GM21447 (cell line): ENCODE measurements at regions not wholly inside any gene's neighbourhood (a gene's known extent, or its start where the extent isn't known, plus 50 kb on each side); places are given as distances from the start of the nearest gene placed in this dataset.
"Not testable (repeated sequence)": the region's sequence is repeated elsewhere in the genome, so short reads cannot be mapped to it uniquely, and the experiment has no call there.

Source experiments
- ATAC-seq: cut with Tn5 transposase; IDR thresholded peaks from one replicate; pipeline ENCODE4 v1.9.1; 2021; ENCODE audit not compliant: unreplicated experiment

DNA sequence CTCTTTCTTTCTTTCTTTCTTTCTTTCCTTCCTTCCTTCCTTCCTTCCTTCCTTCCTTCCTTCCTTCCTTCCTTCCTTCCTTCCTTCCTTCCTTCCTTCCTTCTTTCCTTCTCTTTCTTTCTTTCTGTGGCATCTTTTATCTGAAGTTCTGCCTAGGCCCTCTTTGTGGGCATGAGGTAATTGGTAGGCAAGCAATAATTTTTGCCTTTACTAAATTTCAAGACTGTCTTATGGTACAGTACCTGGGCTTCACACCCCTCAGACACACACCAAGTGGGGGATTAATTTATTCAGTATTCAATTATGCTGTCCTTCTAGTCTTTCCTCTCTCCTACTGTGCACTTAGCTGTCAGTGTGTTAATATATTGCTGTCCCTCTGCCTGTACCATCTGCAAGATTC, 155.5 kb downstream of the OXSM start:
- no peak for ATAC-seq

DNA sequence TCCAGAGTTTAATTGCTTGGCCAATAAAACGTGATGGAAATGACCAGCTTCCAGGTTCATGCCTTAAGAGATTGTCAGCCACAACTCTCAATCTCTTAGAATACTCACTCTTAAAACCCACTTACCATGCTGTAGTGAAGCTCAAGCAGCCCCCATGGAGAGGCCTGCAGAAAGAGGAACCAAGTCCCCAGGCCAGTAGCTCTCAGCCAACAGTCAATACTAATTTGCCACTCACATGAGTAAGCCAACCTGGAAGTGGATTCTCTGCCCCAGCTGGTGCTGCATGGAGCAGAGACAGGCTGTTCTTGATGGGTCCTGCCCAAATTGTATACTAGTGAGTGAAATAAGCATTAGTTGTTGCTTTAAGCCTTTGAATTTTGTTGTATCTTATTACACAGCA, 155.9 kb downstream of the OXSM start:
- ATAC-seq: no peak

DNA sequence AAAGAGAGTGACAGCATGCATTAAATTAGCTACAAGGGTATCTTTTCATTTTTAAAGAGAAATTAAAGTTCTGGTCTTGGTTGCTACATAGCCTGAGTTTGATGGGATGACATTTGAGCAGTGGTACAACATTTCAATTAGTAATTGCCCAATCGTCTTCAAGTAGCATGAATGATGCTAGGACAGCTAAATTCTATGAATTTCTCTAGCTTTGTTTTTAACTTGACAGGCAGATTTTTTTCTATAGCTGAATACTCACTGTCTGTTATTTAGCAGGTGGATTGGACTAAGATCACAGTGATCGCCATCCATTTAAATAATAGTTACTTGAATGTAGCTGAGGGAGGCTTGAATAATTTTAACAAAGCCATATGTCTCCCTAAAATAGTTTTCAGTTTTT, 162.2 kb downstream of the OXSM start:
- ATAC-seq: no peak

DNA sequence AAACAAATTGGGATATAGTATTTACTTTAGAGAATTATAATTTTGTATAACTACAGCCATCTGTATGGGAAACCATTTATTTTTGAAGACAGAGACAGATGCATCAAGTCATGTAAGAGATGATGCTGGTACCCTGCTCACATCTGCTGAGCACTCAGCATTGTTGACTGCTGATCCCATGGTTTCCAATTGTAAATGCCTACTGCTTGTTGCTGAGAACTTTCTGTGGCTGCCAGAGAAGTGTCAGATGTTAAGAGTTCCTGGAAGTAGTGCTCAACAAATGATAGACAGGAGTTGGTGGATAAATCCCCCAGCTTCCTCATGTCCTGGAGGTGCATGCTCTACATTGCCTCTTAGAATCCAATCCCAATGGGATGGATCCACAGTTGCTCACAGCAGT, 167.1 kb downstream of the OXSM start:
- no peak for ATAC-seq

DNA sequence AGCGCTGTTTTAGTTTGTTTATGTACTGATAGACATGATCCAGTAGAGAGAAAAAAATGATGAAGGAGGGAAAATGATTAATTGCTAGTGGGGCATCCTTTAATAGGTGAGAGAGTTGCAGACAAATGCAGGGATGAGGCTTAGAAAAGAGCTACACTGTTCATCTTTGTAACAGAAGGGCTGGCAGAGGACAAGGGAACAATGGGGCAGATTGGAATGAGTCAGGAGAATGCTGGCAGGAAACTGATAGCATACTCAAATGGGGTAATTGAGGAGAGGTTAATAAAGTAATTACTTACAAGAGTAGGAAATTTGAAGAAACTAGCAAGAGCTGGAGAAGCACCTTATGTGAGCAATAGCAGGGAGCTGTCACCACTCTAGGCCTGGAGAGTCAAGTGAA, 170.9 kb downstream of the OXSM start:
- ATAC-seq: no peak

DNA sequence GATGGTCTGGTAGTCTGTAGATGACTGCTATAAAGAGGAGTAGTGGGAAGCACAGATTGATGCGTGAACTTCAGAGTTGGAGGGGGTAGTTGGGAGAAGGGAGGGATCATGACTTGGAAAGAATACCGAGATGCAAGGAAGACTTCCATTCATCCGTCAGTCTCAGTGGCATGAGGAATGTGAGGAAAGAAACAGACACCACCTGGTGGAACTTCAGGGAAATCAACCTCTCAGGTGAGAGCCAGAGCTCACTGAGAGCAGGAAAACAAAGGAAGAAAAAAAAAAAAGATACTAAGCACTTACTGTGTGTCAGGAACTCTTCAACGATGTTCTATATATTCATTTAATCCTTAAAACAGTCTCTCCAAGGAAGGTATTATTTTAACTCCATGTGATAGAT, 172.4 kb downstream of the OXSM start:
- ATAC-seq: no peak

DNA sequence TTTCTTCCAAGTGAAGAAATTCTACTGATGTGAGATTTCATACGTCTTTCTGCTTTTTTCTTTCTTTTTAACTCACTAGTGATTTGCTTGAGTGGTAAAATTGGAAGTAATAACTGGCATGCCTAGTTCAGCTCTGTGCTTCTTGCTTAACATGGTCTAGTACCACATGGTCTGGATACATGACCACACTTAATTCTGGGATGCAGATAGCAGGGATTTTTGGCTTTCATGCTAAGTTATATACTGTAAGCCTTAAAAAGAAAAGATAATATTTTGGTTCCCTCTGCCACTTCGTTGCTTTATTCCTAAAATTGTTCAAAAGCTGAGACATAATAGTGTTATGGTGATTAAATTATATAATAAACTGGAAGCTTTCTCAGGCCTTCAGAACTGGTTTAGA, 174.3 kb downstream of the OXSM start:
- no peak for ATAC-seq

DNA sequence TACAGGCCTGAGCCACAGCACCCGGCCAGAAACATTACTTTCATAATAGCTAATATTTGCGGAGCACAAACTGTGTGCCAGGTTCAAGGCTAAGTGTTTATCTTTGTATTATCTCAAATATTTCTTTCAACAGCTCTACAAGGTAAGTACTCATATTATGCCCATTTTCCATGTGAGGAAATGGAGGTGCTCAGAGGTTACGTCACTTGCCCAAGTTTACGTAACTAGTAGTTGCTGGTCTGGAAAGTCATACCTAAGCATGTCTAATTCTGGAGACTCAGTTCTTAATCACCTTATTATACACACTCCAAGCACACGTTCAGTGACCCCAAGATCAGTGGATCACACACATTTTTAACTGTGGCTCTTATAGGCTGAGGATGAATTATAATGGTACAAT, 177.5 kb downstream of the OXSM start:
- no peak for ATAC-seq

DNA sequence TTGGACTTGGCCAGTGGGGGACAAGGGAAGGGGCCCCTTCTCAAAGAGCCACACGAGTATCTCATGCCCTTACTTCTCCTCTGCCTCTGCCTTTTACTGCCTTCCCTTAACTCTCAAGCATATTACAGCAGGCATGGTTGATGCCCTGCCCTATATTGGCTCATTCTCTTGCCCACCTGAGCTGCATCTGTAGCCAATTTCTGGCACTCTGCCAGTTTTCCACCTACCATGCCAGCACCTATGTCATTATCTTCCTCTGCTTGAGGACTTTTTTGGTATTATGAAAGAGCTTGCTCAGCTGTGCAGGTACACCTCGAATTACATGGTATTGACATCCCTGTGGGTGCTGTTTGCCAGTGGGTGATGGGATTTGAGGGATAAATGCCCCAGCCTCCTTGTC, 181.8 kb downstream of the OXSM start:
- no peak for ATAC-seq

DNA sequence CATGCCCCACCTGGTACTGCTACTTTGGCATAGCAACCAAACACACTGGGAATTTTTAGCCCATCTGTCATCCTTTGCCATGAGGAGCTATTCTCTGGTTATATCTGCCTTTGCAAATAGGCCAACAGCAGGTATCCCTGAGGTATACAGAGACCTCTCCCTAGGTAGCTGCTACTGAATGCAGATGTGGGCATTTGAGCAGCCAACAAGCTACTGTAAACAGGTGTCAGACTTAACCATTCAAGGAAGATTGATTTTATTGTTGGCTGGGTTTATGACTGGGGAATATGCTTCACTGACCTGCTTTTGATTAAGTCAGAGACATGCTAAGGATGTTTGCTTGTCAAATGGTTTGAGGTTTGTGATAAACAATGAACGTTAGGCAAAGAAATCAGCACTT, 183.2 kb downstream of the OXSM start:
- no peak for ATAC-seq

DNA sequence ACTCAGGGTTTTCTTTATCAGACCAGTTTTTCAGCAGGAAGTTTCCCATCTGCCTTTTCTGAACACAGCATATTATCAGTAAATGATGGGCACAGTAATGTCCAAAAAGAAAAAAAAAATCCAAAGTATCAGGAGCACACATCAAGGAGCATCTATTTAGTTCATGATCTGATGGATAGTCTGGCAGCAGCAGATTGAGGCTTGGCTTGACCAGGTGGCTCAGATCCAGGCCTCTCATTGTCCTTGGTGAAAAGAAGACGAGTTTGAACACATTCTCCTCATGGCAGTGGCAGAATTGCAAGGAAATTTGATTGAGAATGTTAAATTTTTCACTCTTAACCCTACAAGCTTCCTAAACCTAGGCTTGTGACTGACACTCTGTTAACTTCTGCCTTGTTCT, 192.9 kb downstream of the OXSM start:
- ATAC-seq: no peak

DNA sequence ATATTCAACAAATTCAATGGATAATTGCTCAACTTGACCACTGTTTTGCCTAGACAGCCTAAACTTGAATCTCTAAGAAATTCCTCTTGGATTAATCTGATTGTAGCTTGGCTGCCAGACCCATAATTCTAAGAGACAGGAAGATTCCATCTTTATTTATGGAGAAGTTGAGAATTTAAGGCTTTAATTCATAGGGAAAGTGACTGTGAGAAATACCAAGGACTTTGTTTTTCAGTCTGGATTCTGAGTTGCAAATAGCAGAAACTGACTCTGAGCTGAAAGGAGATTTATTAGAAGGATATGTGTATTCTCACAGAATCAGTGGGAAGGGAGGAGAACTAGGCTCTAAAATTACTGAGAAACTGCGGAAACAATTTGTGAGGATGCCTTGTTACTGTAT, 195.7 kb downstream of the OXSM start:
- ATAC-seq: no peak

DNA sequence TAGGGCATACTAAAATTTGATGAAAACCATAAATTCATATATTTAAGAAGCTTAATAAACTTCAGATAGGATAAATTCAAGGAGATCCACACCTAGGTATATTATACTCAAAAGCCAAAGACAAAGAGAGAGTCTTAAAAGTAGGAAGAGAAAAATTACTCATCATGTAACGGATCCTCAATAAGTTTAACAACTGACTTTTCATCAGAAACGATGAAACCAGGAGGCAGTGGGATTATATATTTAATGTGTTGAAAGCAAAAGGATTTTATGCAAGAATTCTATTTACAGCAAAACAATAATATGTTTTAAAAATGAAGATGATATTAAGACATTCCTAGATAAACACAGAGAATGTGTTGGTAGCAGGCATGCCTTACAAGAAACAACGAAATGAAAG, 202.7 kb downstream of the OXSM start:
- ATAC-seq: no peak

DNA sequence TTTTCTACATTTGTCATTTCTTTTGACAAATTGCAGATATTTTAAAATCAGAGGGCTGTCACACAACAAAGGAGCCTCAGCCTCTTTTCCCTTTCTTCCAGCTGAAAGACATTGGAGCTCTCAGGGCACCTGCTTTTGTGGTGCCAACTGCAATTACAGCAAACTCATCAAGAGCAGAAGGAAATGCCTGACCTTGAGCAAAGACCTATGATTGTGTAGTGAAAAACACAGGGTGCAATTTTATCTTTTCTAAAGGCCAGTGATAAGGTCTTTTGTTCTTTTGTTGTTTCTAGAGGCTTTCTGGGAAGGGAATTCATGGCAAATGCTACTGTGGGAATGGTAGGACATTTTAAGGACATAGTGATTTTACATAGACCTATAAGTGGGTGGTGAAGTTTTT, 214.3 kb downstream of the OXSM start:
- no peak for ATAC-seq

DNA sequence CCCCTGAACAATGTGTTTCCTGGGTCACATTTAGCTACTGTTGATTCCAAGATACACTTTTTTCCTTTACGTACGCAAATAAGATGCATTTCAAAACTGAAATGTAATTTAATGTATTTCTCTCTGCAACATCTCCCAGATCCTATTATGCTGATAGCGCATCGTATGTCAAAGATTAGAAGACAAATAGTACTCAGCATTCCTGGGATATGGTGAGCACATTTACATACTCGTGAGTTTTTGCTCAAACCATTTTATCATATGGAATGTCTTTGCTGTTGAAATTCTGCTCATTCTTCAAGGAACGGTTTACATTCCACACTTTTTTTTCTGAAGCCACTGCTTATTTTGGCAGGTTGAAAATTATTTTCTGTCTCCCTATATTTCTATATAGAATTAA, 221.4 kb downstream of the OXSM start:
- no peak for ATAC-seq

DNA sequence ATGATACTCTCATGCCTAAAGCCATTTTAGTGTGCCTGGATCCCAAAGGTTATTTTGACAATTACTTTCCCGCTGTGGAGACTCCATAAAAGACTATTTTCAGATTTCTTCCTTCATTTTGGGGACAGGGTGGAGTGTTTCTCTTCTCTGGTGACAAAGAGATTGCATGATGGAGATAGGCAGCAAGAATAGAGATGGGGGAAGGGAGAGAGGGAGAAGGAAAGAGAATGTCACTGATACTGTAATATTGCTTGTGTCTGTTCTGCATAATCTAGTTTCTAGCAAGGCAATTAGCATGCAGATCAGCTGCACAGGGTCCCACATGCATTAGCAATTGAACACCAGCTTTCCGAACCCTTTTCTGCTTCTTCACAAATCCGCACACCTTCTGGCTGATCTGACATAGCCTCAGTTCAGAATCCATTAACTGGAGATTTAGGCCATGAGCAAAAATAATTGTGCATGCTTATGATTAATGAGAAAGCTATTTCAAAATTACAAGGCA, 222.4 kb downstream of the OXSM start:
- ATAC-seq: no peak

DNA sequence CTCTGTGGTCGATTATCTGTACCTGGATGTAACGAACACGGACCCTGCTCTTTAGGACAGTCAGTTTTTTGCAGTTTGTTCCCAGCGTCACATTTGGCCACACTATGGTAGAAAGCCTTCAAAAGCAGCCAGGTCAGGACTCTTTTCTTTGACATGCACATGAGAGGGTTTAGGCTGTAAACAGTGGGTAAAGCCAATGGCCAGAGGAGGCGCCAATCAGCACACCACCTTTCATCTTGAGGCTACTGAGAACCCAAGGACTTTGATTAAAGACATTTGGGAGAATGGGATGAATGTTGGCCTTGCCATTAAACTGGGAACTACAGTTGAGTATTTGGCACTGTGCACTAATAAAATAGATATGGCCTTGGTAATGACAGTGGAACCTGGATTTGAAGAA, 225.9 kb downstream of the OXSM start:
- no peak for ATAC-seq

DNA sequence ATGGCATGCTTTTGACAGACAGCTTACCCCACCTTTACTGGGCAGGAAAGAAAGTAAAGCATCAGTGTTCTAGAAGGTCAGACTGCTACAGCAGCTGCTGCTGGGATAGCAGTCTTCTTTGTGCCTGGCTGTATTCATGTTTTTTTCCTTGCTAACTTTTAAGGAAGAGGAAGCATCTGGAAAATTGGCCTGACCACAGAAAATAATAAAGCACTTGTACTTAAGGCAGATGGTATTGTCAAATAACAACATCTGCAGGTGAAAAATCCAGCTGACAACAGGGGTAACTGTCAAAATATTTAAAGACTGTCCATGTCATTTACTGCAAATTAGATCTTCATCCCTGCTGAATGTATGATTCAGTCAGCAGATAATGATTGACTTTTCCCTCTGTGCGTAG, 229.0 kb downstream of the OXSM start:
- no peak for ATAC-seq

DNA sequence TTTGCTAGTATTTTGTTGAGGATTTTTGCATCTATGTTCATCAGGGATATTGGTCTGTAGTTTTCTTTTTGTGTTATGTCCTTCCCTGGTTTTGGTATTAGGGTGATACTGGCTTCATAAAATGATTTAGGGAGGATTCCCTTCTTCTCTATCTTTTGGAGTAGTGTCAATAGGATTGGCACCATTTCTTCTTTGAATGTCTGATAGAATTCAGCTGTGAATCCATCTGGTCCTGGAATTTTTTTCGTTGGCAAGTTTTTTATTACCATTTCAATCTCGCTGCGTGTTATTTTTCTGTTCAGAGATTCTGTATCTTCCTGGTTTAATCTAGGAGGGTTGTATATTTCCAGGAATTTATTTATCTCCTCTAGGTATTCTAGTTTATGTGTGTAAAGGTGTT, 234.3 kb downstream of the OXSM start:
- ATAC-seq: not testable (repeated sequence)

DNA sequence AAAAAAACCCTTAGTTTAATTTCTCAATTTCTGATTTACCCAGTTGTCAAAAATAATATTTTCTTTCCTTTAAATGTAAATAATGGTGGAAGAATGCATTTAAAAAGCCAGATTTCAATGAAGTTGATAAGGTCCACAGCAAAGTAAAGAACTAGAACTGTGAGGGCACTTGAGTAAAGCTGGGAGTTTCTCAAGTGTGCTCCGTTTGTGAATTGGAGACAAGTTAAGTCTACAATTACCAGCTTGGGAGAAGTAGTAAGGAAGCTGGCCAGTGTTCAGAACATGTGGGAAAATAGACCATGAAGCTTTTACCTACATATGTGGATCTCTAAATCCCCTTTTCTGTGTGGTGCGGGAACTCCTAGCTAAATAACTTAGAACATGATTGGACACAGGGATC, 239.4 kb downstream of the OXSM start:
- no peak for ATAC-seq

DNA sequence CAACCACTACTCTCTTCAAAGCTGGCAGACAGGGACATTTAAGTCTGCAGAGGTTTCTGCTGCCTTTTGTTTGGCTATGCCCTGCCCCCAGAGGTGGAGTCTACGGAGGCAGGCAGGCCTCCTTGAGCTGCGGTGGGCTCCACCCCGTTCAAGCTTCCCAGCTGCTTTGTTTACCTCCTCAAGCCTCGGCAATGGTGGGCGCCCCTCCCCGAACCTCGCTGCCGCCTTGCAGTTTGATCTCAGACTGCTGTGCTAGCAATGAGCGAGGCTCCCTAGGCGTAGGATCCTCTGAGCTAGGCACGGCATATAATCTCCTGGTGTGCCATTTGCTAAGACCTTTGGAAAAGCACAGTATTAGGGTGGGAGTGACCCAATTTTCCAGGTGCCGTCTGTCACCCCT, 252.2 kb downstream of the OXSM start:
- ATAC-seq: not testable (repeated sequence)

DNA sequence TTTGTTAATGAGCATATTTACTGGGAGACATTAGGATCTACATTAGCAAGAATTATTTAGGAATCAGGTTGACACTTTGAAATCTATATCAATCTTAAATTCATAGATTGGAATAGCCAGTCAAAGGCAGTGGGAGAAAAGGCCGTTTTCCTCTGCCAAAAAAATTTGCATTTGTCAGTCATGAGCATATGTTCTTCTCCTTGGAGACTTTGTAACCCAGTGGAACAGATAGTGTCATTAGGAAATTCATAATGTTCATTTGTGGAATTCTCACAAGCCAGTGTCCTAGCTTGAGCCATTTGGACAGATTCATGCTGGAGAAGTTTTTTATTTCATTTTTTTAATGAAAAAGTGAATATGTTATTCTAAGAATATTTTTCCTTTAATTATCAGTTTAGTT, 260.1 kb downstream of the OXSM start:
- ATAC-seq: no peak

DNA sequence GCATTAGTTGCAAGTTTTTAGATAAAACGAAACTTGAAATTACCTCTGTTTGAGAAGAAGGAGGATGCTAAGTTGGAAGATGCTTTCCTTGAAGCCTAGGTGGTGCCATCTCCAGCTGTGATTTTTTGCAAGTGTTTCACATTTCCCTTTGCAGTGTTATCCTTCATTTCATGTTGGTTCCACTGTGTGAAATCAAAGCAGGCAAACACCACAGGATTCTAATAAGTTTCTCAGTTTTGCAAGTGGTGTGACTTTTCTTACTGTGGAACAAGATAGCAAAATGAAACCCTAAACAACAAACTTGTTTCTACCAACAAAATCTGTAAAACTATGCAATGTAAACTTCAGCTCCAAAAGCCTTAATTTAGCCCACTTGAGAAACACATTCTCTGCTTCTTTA, 260.9 kb downstream of the OXSM start:
- no peak for ATAC-seq

DNA sequence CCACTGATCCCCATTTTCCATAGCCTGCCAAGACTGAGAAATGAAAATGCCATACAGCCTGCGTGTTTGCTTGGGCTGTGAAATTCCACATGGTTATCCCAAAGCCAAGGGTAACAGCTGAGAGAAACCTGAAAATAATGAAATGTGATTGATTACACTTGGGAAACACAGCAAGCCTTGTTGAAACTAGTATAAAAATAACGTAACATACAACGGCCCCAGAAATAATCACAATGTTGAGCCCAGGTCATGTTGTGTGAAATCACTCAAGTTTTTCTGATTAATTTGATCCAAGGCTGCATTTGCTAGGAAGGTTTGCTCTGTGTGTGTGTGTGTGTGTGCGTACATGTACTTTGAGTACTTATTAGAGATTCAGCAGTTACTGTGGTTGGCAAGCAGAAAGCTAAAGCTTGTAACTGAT, 269.0 kb downstream of the OXSM start:
- no peak for ATAC-seq
